GM12891 (cell line): ENCODE measurements at regions not wholly inside any gene's neighbourhood (a gene's known extent, or its start where the extent isn't known, plus 50 kb on each side); places are given as distances from the start of the nearest gene placed in this dataset.
"Not testable (repeated sequence)": the region's sequence is repeated elsewhere in the genome, so short reads cannot be mapped to it uniquely, and the experiment has no call there.

ENCODE experiments used
- DNase-seq: peaks from one replicate; pipeline ENCODE4 v3.0.0; 2011; ENCODE audit warnings: low spot score; ENCODE audit not compliant: insufficient read length
- FAIRE-seq: peaks from 2 replicates; lab custom pipeline; 2011; peaks lifted over from hg19 to GRCh38; lab: Jason Lieb, UNC
- PAX5 ChIP-seq: IDR thresholded peaks from 2 replicates; pipeline ENCODE4 v1.6.1; 2011; ENCODE audit warnings: low read length, moderate library complexity, mild to moderate bottlenecking; ENCODE audit not compliant: insufficient read depth, severe bottlenecking
- POLR2A ChIP-seq: IDR thresholded peaks from 2 replicates; pipeline ENCODE4 v1.6.1; 2011; ENCODE audit warnings: low read depth, low read length, control low read depth
- POLR2AphosphoS5 ChIP-seq: IDR thresholded peaks from 2 replicates; pipeline ENCODE4 v1.6.1; 2011; ENCODE audit warnings: low read depth, low read length, control low read depth
- POU2F2 ChIP-seq: IDR thresholded peaks from 2 replicates; pipeline ENCODE4 v1.6.1; 2011; ENCODE audit warnings: low read depth, mild to moderate bottlenecking, control low read depth, low read length, moderate library complexity
- SPI1 ChIP-seq: IDR thresholded peaks from 2 replicates; pipeline ENCODE4 v1.6.1; 2011; ENCODE audit warnings: low read depth, low read length, control low read depth
- TAF1 ChIP-seq: IDR thresholded peaks from 2 replicates; pipeline ENCODE4 v1.6.1; 2011; ENCODE audit warnings: low read depth, low read length, control low read depth

DNA sequence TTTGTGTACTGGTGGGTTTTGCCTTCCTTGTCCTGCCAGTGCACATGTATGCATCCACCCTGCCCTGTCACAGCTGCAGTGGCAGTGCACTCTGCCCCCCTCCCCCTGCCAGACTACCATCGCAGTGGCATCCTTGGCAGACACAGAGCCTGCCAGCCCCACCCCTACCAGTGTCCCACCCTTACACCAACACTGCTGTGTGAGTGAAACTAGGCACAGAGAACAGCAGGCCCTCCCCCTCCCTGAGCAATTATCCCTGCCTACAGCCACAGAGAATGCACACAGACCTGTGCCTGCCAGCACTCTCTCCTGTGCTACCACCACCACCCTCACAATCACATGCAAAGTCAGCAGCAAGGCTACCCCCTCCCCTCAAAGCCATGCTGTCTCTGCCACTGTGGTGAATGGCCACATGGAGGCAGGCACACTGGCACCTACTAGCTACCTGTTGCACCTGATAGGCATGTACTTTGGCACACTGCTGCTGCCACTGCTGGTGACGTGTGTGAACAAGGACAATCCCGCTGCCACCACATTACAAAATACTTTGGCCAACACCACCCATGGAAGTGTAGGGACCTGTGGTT, 239.8 kb downstream of the CALCRL start:
- no peak for DNase-seq
- no peak for TF ChIP-seq POLR2A
- no peak for TF ChIP-seq PAX5
- TF ChIP-seq SPI1 = no peak
- TF ChIP-seq POLR2AphosphoS5 = no peak
- no peak for TF ChIP-seq POU2F2
- TF ChIP-seq TAF1 = no peak
- no peak for FAIRE-seq

DNA sequence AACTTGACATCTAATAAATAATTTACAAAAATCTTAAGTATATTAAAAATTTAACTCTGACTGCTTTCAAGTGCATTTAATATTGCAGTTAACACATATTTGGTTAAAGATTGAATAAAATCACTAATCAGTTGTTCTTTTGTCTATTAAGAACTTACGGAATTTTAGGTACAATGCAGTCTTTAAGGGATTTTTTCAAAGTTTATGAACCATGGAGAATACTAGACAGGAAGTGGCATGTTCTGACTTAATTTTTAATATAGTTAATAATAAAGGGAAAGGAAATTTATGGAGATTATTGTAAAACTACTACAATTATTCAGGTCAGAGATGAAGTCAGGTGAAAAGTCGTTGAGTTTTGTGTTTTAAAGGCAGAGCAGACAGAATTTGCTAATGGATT, 240.9 kb downstream of the CALCRL start:
- DNase-seq (no peak), FAIRE-seq (no peak)
- TF ChIP-seq TAF1 = no peak
- TF ChIP-seq POLR2AphosphoS5 = no peak
- no peak for TF ChIP-seq PAX5
- TF ChIP-seq POU2F2 = no peak
- no peak for TF ChIP-seq SPI1
- no peak for TF ChIP-seq POLR2A

DNA sequence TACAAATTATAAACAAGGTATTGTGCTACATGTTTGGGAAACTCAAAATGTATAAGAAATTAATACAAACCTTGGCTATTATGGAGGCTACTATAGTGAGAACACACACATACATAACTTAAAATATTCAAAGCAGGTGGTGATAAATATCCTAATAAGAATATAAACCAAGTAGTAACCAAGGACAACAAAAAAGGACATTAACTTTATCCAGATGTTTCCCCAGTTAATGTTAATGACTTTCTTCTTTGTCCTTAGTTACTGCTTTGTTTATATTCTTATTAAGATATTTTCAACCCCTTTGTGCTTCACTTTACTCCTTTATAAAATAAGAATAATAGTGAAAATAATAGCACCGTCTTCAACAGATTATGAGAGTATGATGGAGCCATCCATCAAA, 241.6 kb downstream of the CALCRL start:
- TF ChIP-seq PAX5 = no peak
- TF ChIP-seq POLR2A = no peak
- no peak for TF ChIP-seq POU2F2
- DNase-seq (no peak), FAIRE-seq (no peak)

DNA sequence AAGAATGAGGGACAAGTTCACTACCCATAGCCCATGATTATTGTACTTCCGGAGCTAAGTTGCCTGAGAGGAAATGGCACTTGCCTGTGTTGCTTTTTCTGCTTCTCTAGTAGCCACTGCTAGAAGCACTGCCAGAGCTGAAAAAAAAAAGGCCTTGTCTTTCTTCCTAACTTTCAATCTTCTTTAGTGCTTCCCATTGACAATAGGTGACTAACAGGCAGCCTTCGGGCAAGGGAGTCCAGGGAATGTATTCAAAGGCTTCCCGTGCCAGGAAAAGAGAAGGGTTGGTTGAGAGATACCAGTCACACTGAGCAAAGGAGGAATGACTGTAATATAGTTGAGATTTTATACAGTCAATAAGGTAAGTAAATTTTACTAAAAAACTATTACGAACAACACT, 242.0 kb downstream of the CALCRL start:
- no peak for DNase-seq
- no peak for FAIRE-seq
- TF ChIP-seq POLR2A (no peak), POU2F2 (no peak), TAF1 (no peak), SPI1 (no peak), PAX5 (no peak), POLR2AphosphoS5 (no peak)

DNA sequence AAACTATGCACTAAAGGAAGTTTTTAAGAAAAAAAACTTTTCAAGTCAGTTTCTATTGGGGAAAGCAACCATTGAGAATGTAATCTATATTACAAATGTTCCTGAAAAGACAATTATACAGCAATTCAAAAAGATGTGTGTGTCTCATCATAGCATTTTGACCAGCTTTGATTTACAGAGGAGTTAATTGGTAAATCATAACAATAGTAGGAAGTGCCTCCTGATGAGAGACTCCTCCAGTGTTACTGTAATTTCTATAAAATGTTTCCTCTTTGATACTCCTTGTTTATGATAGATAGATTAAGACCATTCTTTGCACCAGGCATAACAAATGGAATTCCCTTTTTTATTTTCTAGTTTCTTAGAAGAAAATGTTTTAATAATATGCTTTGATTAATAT, 249.9 kb downstream of the CALCRL start:
- DNase-seq = no peak
- FAIRE-seq = no peak
- TF ChIP-seq SPI1 (no peak), POU2F2 (no peak), PAX5 (no peak), TAF1 (no peak), POLR2A (no peak), POLR2AphosphoS5 (no peak)

DNA sequence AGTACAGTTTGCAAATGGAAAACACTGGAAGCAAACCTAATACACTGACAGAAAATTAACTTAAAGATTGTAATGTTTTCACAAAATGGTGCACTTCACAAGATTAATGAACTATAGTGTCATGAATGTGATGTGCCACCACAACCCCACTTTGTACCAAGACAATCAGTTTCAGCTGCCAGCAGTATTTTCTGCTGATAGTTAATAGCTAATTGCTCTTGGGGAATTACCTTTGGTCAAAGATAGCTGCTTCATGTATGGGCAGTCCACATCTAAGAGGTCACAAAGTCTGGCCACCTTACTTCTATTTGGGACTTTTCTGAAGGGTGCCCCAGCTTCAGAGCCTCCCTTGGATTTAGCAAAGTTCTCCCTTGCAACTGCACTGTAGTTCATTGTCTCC, 254.0 kb downstream of the CALCRL start:
- no peak for TF ChIP-seq POU2F2
- no peak for TF ChIP-seq TAF1
- TF ChIP-seq SPI1 = no peak
- no peak for TF ChIP-seq POLR2A
- no peak for TF ChIP-seq PAX5
- TF ChIP-seq POLR2AphosphoS5 = no peak
- no peak for FAIRE-seq
- DNase-seq = no peak

DNA sequence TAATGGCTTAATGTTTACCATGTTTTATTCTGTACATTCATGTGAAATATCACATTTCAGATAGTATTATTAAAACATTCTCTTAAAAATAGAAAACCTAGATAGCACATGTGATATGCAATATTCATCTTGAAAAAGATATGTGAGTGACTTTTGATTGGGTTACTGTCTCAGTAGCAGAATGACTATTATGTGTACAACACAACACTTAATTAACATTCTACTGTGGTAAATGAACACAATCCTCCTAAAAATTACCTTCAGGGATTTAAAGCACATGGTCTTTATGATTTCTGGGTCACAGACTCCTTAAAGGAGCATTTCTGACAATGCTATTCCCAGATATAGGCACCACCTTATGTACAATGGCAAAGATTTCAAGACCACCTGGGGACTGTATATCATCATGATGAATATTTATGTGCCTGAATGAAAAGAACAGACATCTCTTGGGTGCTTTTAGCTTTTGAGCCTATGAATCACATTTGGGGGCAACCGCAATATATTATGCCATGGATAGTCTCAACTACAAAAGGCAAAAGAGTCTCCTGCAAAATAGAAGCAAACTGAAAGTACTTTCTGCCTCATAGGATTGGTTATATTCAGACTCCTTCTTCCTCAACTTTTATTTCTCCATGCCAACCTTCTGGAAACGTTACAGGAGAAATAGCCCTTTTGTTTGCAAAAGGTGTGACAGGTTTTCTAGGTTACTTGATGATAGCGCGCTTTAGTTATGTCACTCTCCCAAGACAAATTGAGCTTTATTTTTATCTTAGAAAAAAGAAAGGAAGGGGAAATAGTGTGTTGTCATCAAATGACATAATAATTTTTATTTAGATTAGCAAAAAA, 259.0 kb downstream of the CALCRL start:
- FAIRE-seq = no peak
- no peak for DNase-seq
- TF ChIP-seq POLR2A (no peak), TAF1 (no peak), POLR2AphosphoS5 (no peak), PAX5 (no peak), SPI1 (no peak)

DNA sequence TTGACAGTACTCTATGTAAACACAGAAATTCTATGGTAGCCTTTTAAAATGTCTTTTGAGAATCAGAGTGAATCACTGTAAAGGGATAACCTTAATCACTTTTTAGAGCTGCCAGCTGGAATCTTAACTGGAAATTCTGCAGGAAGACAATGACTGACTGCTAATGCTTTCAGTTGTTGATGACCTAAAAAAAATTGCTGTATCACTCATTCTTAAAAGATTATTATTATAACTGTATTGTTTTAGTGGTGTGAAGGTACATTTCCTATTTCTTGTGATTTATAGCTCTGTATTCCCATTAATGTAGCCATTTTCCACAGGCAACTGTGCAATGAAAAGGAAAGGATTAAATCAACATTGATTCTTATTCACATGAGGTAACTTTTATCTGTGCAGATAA, 260.5 kb downstream of the CALCRL start:
- no peak for DNase-seq
- TF ChIP-seq TAF1 (no peak), SPI1 (no peak), PAX5 (no peak), POLR2AphosphoS5 (no peak), POU2F2 (no peak), POLR2A (no peak)
- FAIRE-seq = no peak

DNA sequence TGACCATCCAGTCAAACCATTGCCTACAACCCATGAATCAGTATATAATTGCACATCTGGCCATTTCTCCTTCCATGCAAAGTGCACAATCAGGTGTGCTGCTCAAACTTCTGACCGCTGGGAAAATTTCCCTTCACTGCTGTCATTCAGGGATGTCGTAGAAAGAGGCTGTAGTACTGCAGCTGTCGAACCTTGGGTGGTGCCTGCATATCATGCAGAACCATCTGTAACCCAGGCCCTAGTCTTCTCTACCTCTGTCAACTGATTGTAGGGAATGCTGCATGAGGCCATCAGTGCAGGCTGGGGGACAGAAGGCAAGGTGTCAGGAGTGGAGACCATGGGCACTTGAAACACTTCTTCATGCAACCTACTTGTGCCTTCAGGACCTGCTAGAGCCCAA, 267.5 kb downstream of the CALCRL start:
- TF ChIP-seq POLR2AphosphoS5 = no peak
- TF ChIP-seq TAF1 = no peak
- no peak for TF ChIP-seq POU2F2
- TF ChIP-seq PAX5 = no peak
- no peak for TF ChIP-seq SPI1
- DNase-seq (no peak), FAIRE-seq (no peak)

DNA sequence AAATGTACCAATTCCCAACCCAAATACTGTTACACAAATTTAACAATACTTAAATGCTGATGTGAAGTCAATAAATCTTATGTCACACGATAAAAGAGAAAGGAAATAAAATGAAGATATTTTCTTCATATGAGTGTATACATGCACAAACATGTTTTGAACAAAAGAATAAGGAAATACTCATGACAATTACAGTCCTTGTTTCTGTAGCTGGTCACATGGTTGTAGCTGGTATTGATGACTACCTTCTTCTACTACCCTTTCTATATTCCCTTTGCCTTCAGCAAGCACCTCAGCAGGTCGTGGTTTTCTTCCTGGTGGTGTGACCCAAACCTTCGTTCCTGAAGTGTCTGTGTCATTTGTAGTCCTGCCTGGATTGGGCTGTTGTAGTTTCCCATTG, 269.2 kb downstream of the CALCRL start:
- FAIRE-seq, DNase-seq: not testable (repeated sequence)
